Gastrocnemius medialis (tissue), 4 donors: ENCODE measurements at regions not wholly inside any gene's neighbourhood (a gene's known extent, or its start where the extent isn't known, plus 50 kb on each side); places are given as distances from the start of the nearest gene placed in this dataset.

ENCODE experiments used
- CTCF ChIP-seq, 5 experiments: fragments of 450-650 bp in 3 of 5; fragments of 200-600 bp in 2 of 5; sonication (generic) in 2 of 5; IDR thresholded peaks in 4 of 5; conservative IDR thresholded peaks in 1 of 5; 1 replicate in 4 of 5; 2 replicates in 1 of 5; pipeline ENCODE4 v1.5.1; 2016 to 2019; ENCODE audit warnings: antibody characterized with exemption in 5 of 5, mild to moderate bottlenecking in 3 of 5, moderate library complexity in 3 of 5
- POLR2A ChIP-seq, 2 donors: fragments of 450-650 bp; IDR thresholded peaks; one replicate each; pipeline ENCODE4 v1.6.1; 2017; ENCODE audit warnings: antibody characterized with exemption in 2 of 2, mild to moderate bottlenecking in 2 of 2, moderate library complexity in 2 of 2

- no peak for TF ChIP-seq CTCF (IDR thresholded peaks at IDR 0.05 in 4 of 5, conservative IDR thresholded peaks at IDR 0.05 in 1 of 5)
- no peak for TF ChIP-seq POLR2A (IDR thresholded peaks at IDR 0.05)
Measured at GRCh38 chr20:59471653-59472421, 132.5 kb upstream of the PHACTR3 start.
